SK-N-SH treated with all-trans-retinoic acid at 6 μM for 48 hours (cell line): ENCODE measurements at regions not wholly inside any gene's neighbourhood (a gene's known extent, or its start where the extent isn't known, plus 50 kb on each side); places are given as distances from the start of the nearest gene placed in this dataset.
A peak's percentile ranks its signal among the peaks of the same experiment; 100 is the strongest.

Experiments
- ATAC-seq: fragments of 200-7000 bp; cut with Tn5 transposase; 3 replicates; pipeline ENCODE4 v1.9.1; 2020; ENCODE audit warnings: mild to moderate bottlenecking, moderate library complexity
- ARNTL ChIP-seq: fragments of 450-650 bp; formaldehyde crosslinking; IDR thresholded peaks from 2 replicates; pipeline ENCODE4 v1.5.0; 2020; ENCODE audit warnings: low read depth, mild to moderate bottlenecking, moderate library complexity, borderline replicate concordance
- CREB5 ChIP-seq: fragments of 250-450 bp; sonication (Bioruptor Pico); IDR thresholded peaks from 2 replicates; pipeline ENCODE4 v1.5.1; 2020; ENCODE audit warnings: low read depth, mild to moderate bottlenecking, moderate library complexity
- CSRNP3 ChIP-seq: fragments of 250-450 bp; sonication (Bioruptor Pico); IDR thresholded peaks from 2 replicates; pipeline ENCODE4 v1.5.1; 2021; ENCODE audit warnings: mild to moderate bottlenecking, moderate library complexity
- ESRRG ChIP-seq: fragments of 250-450 bp; sonication (Bioruptor Pico); IDR thresholded peaks from 2 replicates; pipeline ENCODE4 v1.6.1; 2021; ENCODE audit warnings: mild to moderate bottlenecking
- GLIS3 ChIP-seq: fragments of 250-450 bp; sonication (Bioruptor Pico); IDR thresholded peaks from 2 replicates; pipeline ENCODE4 v1.5.0; 2020; ENCODE audit warnings: mild to moderate bottlenecking, moderate library complexity
- ISL1 ChIP-seq: fragments of 250-450 bp; sonication (Bioruptor Pico); IDR thresholded peaks from 2 replicates; pipeline ENCODE4 v2.1.2; 2022; ENCODE audit warnings: mild to moderate bottlenecking, moderate library complexity
- PATZ1 ChIP-seq: fragments of 250-450 bp; sonication (Bioruptor Pico); IDR thresholded peaks from 2 replicates; pipeline ENCODE4 v1.8.0; 2020; ENCODE audit warnings: mild to moderate bottlenecking, moderate library complexity, borderline replicate concordance
- POU6F1 ChIP-seq: fragments of 250-450 bp; sonication (Bioruptor Pico); IDR thresholded peaks from 2 replicates; pipeline ENCODE4 v1.8.0; 2021; ENCODE audit warnings: low read depth, mild to moderate bottlenecking, moderate library complexity, borderline replicate concordance
- PPARA ChIP-seq: fragments of 250-450 bp; sonication (Bioruptor Pico); IDR thresholded peaks from 2 replicates; pipeline ENCODE4 v1.5.0; 2020; ENCODE audit warnings: mild to moderate bottlenecking, borderline replicate concordance
- RARB ChIP-seq: fragments of 250-450 bp; sonication (Bioruptor Pico); IDR thresholded peaks from 2 replicates; pipeline ENCODE4 v1.8.0; 2021; ENCODE audit warnings: mild to moderate bottlenecking, moderate library complexity
- SNAI2 ChIP-seq: fragments of 250-450 bp; sonication (Bioruptor Pico); IDR thresholded peaks from 2 replicates; pipeline ENCODE4 v1.5.0; 2020; ENCODE audit warnings: mild to moderate bottlenecking, moderate library complexity
- TCF4 ChIP-seq: fragments of 250-450 bp; sonication (Bioruptor Pico); IDR thresholded peaks from 2 replicates; pipeline ENCODE4 v1.8.0; 2021; ENCODE audit warnings: mild to moderate bottlenecking, moderate library complexity, borderline replicate concordance
- TOX ChIP-seq: fragments of 250-450 bp; sonication (Bioruptor Pico); IDR thresholded peaks from 2 replicates; pipeline ENCODE4 v1.8.0; 2021; ENCODE audit warnings: mild to moderate bottlenecking, moderate library complexity, borderline replicate concordance
- TSHZ2 ChIP-seq: fragments of 250-450 bp; sonication (Bioruptor Pico); IDR thresholded peaks from 2 replicates; pipeline ENCODE4 v1.5.0; 2020; ENCODE audit warnings: mild to moderate bottlenecking, moderate library complexity
- ZC3H10 ChIP-seq: fragments of 250-450 bp; sonication (Bioruptor Pico); IDR thresholded peaks from 2 replicates; pipeline ENCODE4 v1.5.1; 2021; ENCODE audit warnings: mild to moderate bottlenecking, moderate library complexity
- ZFP3 ChIP-seq: fragments of 250-450 bp; sonication (Bioruptor Pico); IDR thresholded peaks from 2 replicates; pipeline ENCODE4 v1.5.0; 2020; ENCODE audit warnings: mild to moderate bottlenecking, moderate library complexity
- ZFP30 ChIP-seq: fragments of 450-650 bp; formaldehyde crosslinking; IDR thresholded peaks from 2 replicates; pipeline ENCODE4 v1.5.0; 2022; ENCODE audit warnings: mild to moderate bottlenecking, moderate library complexity
- ZNF565 ChIP-seq: fragments of 450-650 bp; formaldehyde crosslinking; conservative IDR thresholded peaks from 2 replicates; pipeline ENCODE4 v1.5.0; 2020; ENCODE audit warnings: low read depth, mild to moderate bottlenecking, moderate library complexity
- ZNF70 ChIP-seq: fragments of 450-650 bp; formaldehyde crosslinking; IDR thresholded peaks from 2 replicates; pipeline ENCODE4 v1.5.0; 2020; ENCODE audit warnings: mild to moderate bottlenecking, moderate library complexity
- ZNF8 ChIP-seq: fragments of 450-650 bp; formaldehyde crosslinking; IDR thresholded peaks from 2 replicates; pipeline ENCODE4 v1.5.0; 2020; ENCODE audit warnings: mild to moderate bottlenecking, moderate library complexity

GRCh38 chr1:103948526-103948925 is 198.8 kb downstream of the AMY1C start:
- TF ChIP-seq ZFP3 (CRISPR knock-in tag): no peak
- ATAC-seq: no peak

- TF ChIP-seq TCF4 (CRISPR knock-in tag) (peak; percentile 66; the same call in 1 of the 2 replicates), ZFP3 (CRISPR knock-in tag) (no peak)
- no peak for ATAC-seq
These were observed 200.1 kb downstream of the AMY1C start for GRCh38 chr1:103949779-103950178.

- no peak for TF ChIP-seq ISL1 (CRISPR knock-in tag)
- no peak for TF ChIP-seq TOX (CRISPR knock-in tag)
- no peak for TF ChIP-seq POU6F1
- no peak for TF ChIP-seq RARB
- TF ChIP-seq SNAI2 (CRISPR knock-in tag): no peak
- TF ChIP-seq ZNF8 (CRISPR knock-in tag): no peak
- TF ChIP-seq TCF4 (CRISPR knock-in tag): no peak
- no peak for TF ChIP-seq PATZ1 (CRISPR knock-in tag)
- TF ChIP-seq ESRRG: no peak
- TF ChIP-seq ARNTL (CRISPR knock-in tag): no peak
- no peak for TF ChIP-seq TSHZ2 (CRISPR knock-in tag)
- no peak for TF ChIP-seq ZFP30 (CRISPR knock-in tag)
- TF ChIP-seq PPARA (CRISPR knock-in tag): no peak
- no peak for TF ChIP-seq CREB5 (CRISPR knock-in tag)
- TF ChIP-seq ZC3H10 (CRISPR knock-in tag): no peak
- ATAC-seq: no peak
These were observed 203.7 kb downstream of the AMY1C start for GRCh38 chr1:103953386-103953785.

- ATAC-seq: no peak
These were observed 209.0 kb downstream of the AMY1C start for GRCh38 chr1:103958699-103959098.

More at GRCh38 chr1:103958699-103959098, 209.0 kb downstream of the AMY1C start:
- TF ChIP-seq SNAI2 (CRISPR knock-in tag) (no peak), ZFP30 (CRISPR knock-in tag) (no peak), ISL1 (CRISPR knock-in tag) (no peak), ZNF70 (CRISPR knock-in tag) (no peak), ZFP3 (CRISPR knock-in tag) (no peak), ZNF8 (CRISPR knock-in tag) (no peak), GLIS3 (CRISPR knock-in tag) (no peak), TSHZ2 (CRISPR knock-in tag) (no peak), ARNTL (CRISPR knock-in tag) (no peak), CSRNP3 (no peak), CREB5 (CRISPR knock-in tag) (no peak), RARB (no peak), ESRRG (no peak), ZNF565 (CRISPR knock-in tag) (no peak)
- TF ChIP-seq, all 23 proteins: peak for 0
